Embryonic facial prominence (tissue), 1 donor: ENCODE measurements at regions not wholly inside any gene's neighbourhood (a gene's known extent, or its start where the extent isn't known, plus 50 kb on each side); places are given as distances from the start of the nearest gene placed in this dataset.
"Not testable (repeated sequence)": the region's sequence is repeated elsewhere in the genome, so short reads cannot be mapped to it uniquely, and the experiment has no call there.

Source experiments
- DNase-seq: peaks from one replicate; pipeline ENCODE4 v3.0.0-alpha.2; 2016; ENCODE audit errors: extremely low spot score

GRCh38 chr10:23870651-23871610 lies 338.0 kb upstream of the KIAA1217 start:
- DNase-seq: no peak

GRCh38 chr10:23872290-23872689 lies 336.6 kb upstream of the KIAA1217 start:
- DNase-seq: no peak

GRCh38 chr10:23877791-23878320 lies 331.1 kb upstream of the KIAA1217 start:
- no peak for DNase-seq

GRCh38 chr10:23884670-23885069 lies 324.3 kb upstream of the KIAA1217 start:
- no peak for DNase-seq

- DNase-seq: no peak
These were observed 323.1 kb upstream of the KIAA1217 start for GRCh38 chr10:23885853-23886252.

- DNase-seq: no peak
These were observed 322.6 kb upstream of the KIAA1217 start for GRCh38 chr10:23886355-23886754.

GRCh38 chr10:23891301-23891700 lies 317.6 kb upstream of the KIAA1217 start:
- no peak for DNase-seq

- no peak for DNase-seq
These were observed 316.6 kb upstream of the KIAA1217 start for GRCh38 chr10:23892296-23892695.

- DNase-seq: no peak
These were observed 311.7 kb upstream of the KIAA1217 start for GRCh38 chr10:23897267-23897666.

GRCh38 chr10:23897861-23898260 lies 311.1 kb upstream of the KIAA1217 start:
- no peak for DNase-seq

GRCh38 chr10:23899166-23899565 lies 309.8 kb upstream of the KIAA1217 start:
- DNase-seq: no peak

- DNase-seq: no peak
These were observed 298.6 kb upstream of the KIAA1217 start for GRCh38 chr10:23910291-23910690.

- no peak for DNase-seq
These were observed 296.0 kb upstream of the KIAA1217 start for GRCh38 chr10:23912884-23913404.

GRCh38 chr10:23914641-23915040 lies 294.3 kb upstream of the KIAA1217 start:
- DNase-seq: no peak

GRCh38 chr10:23917251-23917840 lies 291.6 kb upstream of the KIAA1217 start:
- DNase-seq: no peak

GRCh38 chr10:23918090-23918723 lies 290.7 kb upstream of the KIAA1217 start:
- DNase-seq: no peak

- no peak for DNase-seq
These were observed 290.1 kb upstream of the KIAA1217 start for GRCh38 chr10:23918839-23919238.

GRCh38 chr10:23927576-23928325 lies 281.2 kb upstream of the KIAA1217 start:
- no peak for DNase-seq

GRCh38 chr10:23934023-23934422 lies 274.9 kb upstream of the KIAA1217 start:
- not testable (repeated sequence) for DNase-seq

GRCh38 chr10:23945845-23946244 lies 263.1 kb upstream of the KIAA1217 start:
- DNase-seq: no peak

GRCh38 chr10:23951841-23952240 lies 257.1 kb upstream of the KIAA1217 start:
- DNase-seq: no peak
